Anterior cingulate cortex (tissue), 58 donors: ENCODE measurements at regions not wholly inside any gene's neighbourhood (a gene's known extent, or its start where the extent isn't known, plus 50 kb on each side); places are given as distances from the start of the nearest gene placed in this dataset.
A peak's percentile ranks its signal among the peaks of the same experiment; 100 is the strongest.
"Not testable (repeated sequence)": the region's sequence is repeated elsewhere in the genome, so short reads cannot be mapped to it uniquely, and the experiment has no call there.

Experiments
- DNase-seq, 58 donors: peaks; one replicate each; lab custom pipeline; 2025; lab: John Stamatoyannopoulos, UW

- no peak for DNase-seq
These were observed 170.9 kb upstream of the RTL1 start for GRCh38 chr14:101074196-101075024.

- DNase-seq: no peak
These were observed 171.7 kb upstream of the RTL1 start for GRCh38 chr14:101075025-101075800.

DNA sequence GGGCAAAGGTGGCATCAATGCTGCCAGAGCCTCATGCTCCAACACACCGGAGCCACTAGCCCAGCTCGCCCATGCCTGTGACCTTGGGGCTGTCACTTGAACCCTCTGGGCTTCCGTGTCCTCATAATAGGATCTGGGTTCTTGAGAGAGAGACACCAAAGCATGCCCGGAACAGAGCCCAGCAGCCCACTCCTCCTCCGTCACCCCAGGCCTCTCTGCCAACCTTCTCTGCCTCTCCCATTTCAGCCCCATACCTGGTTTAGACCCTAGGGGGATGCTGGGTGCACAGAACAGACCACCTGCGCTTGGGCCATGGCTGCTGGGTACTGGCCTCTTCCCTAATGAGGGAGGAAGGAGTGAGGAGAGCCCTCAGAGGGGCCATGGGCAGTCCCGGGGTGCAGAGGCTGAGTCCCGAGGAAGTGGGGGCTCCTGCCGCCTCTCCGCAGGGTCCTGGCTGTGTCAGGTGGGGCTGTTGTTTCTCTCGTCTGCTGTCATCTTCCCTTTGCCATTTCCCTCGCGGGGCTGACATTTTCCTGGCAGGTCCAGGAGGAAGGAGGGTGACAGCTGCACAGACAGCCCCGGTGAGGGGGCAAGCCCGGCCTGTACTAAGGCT, 172.4 kb upstream of the RTL1 start:
- DNase-seq: no peak

DNA sequence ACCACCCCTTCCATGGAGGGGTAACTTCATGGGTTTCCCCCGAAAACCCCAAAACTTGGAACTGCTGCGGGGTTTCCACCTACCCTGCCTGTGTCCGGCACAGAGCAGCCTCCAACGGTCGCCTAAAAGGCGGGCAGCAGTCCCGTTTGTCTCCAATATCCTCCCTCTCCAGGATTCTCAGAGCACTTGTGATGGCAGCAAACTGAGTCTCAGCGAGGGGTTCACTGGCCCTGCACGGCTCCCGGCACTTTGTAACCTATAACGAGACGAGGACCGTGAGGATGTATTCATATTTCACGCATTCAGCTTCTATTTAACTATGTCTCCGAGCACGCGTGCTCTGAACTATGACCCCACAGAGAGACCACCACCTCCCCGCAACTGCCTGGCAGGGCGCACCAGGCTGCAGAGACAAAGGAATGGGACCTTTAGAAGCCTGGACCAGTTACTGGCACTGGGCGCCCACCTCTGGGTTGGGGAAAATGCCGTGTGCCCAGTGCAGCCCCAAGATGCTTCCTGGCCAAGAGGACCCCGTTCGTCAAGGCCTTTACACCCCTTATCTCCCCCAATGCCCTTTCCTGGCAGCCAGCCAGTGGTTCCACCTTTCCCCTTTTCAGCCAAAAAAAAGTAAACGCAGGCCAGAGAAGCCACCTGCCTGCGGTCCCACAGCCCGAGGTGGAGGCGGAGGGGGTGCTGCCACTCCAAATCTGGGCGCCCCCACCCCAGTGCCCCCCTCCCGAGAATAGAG, 173.1 kb upstream of the RTL1 start:
- DNase-seq: no peak

GRCh38 chr14:101077481-101078074, 174.1 kb upstream of the RTL1 start:
- peak in 8 of 58 donors; percentile 25 to 58 (median 32) for DNase-seq

- DNase-seq: no peak
These were observed 174.8 kb upstream of the RTL1 start for GRCh38 chr14:101078170-101078891.

DNA sequence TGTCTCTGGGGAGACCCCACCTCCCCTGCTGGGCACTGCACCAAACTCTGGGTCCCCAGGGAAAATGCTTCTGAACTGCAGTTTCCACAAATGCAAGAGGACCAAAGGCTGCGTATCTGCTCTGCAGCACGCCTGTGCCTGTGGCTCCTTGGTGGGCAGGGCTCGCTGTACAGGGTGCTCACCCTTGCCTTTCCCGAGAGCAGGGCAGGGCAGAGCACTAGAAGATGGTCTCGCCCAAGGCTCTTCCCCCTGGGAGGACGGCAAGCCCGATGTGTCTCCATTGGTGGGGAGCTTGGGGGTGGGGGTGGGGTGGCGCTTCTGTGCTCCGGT, 175.3 kb upstream of the RTL1 start:
- no peak for DNase-seq

DNA sequence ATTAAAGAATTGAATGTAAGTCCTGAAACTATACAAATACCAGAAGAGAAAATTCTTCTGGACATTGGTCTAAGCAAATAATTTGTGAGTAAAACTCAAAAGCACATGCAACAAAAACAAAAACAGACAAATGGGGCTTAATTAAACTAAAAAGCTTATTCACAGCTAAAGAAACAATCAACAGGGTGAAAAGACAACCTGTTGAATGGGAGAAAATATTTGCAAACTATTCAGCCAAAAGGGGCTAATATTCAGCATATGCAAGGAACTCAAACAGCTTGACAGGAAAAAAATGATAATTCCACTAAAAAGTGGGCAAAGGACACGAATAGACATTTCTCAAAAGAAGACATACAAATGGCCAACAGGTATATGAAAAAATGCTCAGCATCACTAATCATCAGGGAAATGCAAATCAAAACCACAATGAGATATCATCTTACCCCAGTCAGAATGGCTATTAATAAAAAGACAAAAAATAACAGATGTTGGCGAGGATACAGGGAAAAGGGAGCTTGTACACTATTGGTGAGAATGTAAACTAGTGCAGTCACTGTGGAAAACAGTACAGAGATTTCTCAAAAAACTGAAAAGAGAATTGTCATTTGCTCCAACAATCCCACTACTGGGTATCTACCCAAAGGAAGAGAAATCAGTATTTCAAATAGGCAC, 177.5 kb upstream of the RTL1 start:
- DNase-seq: no peak

DNA sequence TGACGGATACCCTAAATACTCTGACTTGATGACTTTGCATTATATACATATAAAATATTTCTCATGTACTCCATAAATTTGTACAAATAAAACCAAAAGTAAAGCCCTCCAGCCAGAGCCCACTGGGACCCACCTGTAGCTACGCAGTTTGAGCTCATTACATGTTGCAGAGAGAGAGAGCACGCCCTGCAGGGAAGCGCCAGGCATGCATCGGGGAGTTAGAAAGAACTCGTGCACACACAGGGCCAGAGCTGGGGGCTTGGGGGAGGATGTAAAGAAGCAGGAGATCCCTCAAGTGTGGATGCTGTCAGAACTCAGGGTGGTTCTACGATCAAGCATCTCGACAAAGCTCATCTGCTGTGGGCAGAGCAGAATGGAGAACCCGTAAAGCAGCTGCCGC, 178.5 kb upstream of the RTL1 start:
- DNase-seq: no peak

DNA sequence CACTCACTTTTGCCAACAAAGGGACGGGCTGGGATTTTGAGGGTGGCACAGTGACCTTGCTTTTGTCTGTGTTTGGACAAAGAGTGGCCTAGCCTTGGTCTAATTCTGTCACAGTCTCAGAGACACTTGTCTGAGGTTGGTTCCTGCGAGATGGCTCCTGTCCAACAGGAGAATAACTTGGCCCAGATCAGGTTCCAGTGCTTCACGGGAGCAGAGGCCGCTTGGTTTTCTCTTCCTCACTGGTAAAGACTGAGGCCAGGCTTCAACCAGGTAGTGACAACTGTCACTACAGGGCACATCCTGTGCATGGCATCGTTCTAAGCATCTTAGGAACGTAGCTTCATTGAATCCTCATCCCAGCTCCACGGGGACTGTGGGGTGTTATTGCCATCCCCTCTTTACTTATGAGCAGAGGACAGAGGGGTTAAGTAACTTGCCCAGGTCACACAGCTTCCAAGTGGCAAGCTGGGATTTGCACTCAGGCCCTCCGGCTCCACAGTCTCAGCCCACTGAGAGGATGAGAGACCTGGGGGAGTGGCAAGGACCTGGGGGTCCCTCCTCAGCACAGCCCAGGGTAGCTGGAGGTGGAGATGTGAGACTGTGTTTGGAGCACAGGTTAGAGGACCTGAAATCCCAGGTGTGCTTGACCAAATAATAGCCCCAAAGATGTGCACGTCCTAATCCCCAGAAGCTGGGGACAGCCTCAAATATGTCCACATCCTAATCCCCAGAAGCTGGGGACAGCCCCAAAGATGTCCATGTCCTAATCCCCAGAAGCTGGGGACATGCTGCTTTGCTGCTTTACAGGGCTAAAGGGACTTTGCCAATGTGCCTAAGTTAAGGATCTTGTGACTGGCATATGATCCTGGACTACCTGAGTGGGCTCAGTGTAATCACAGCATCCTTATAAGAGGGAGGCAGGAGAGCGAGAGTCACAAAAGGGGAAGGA, 179.2 kb upstream of the RTL1 start:
- DNase-seq: no peak

DNA sequence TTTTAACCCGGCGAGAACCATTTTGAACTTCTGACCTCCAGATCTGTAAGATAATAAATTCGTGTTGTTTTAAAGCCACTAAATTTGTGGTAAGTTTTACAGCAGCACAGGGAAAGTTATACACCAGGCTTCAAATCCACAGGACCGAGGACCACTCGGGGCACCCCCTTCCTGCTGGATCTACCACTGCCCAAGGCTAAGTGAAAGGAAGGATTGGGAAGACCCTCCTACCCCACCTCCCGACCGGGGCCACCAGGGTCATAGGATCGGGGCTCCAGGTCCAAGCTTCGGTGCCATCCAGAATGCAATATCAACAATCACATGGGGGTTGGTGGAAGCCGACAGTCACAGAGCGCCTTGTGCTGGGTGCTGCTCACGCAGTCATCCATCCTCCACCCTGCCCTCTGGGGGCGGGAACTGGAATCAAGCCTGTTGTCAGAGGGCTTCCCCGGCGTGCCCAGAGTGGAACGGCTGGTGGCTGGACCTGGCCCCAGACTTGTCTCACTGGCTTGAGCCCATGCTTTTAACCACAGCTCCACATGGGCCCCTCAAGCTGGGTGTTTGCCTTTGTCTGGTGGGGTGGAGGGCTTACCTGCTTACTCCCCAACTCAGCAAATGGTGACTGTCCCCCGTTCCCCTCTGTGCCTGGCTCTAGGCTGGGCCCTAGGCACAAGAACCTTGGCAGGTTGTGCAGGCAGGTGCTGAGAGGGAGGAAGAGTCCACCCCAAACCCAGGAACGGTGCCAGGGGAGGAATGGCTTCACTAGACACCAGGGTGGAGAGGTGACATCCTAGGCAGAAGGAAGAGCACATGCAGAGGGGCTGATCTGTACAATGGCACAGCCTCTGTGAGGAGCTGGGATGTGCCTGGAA, 180.3 kb upstream of the RTL1 start:
- DNase-seq: no peak

GRCh38 chr14:101084436-101084826, 180.9 kb upstream of the RTL1 start:
- no peak for DNase-seq

- DNase-seq: no peak
These were observed 183.4 kb upstream of the RTL1 start for GRCh38 chr14:101086926-101087325.

DNA sequence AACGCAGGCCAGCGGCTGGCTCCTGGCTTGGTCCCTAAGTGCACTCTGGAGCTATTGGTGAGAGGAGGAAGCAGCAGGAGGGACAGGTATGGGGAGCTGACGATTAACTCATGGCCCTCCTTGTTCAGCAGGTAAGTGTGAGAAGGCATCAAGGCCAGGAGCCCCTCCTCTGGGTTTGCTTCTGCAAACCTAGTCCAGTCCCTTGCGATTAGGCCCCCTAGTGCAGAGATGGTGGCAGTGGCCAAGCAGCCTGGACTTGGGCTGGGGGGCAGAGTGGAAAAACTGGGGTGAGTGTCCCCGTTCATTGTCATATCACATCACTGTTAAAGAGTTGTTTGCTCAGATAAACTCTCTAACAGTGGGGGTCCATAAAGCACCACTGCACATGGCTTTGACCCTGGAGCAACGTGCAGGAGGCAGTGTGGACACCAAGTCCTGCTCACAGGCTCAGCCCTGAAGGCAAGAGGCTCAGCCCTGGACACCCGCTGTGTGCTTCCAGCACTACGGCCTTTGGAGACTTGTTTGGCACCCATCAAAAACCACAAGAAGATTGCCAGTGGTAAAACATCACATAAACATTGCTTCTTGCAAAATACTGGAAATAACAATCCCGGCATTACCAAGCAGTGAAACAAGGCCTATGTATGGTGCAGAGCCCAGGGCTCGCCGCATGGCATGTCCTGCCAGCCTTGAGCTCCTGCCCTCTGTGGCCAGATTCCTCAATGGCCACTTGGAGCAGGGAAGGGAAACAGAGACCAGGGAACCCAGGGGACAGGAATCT, 184.3 kb upstream of the RTL1 start:
- no peak for DNase-seq

DNA sequence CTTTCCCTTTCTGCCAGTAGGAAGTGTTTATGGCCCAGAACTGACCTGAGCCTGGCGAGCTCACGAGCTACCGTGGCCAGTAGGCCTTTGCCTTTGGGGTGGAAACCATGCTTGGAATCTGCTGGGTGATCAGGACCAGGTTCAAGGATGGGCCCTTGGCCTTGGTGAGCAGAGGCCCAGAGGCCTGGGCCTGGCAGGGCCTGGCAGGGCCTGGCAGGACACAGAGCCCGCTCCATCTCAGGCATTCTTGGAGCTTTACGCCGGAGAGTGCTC, 184.8 kb upstream of the RTL1 start:
- no peak for DNase-seq

- no peak for DNase-seq
These were observed 185.2 kb upstream of the RTL1 start for GRCh38 chr14:101088714-101089113.

DNA sequence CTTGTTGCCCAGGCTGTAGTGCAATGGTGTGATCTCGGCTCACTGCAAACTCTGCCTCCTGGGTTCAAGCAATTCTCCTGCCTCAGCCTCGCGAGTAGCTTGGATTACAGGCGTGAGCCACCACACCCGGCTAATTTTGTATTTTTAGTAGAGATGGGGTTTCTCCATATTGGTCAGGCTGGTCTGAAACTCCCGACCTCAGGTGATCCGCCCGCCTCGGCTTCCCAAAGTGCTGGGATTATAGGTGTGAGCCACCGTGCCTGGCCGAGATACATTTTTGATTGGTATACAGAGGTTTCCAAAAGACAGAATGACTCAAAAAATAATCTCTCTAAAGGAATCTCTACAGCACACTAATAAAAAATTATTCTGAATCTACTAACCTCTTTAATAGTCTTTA, 187.0 kb upstream of the RTL1 start:
- not testable (repeated sequence) for DNase-seq
